Testis (tissue), 2 donors: ENCODE measurements at regions not wholly inside any gene's neighbourhood (a gene's known extent, or its start where the extent isn't known, plus 50 kb on each side); places are given as distances from the start of the nearest gene placed in this dataset.

Source experiments
- DNase-seq: peaks from one replicate; pipeline ENCODE4 v3.0.0-alpha.2; 2019
- H3K27ac ChIP-seq, 2 donors: fragments of 200-600 bp; sonication (generic); one replicate each; pipeline ENCODE4 v1.5.1; 2019
- H3K27me3 ChIP-seq: fragments of 200-600 bp; sonication (generic); one replicate; pipeline ENCODE4 v1.5.1; 2019
- H3K36me3 ChIP-seq: fragments of 200-600 bp; sonication (generic); one replicate; pipeline ENCODE4 v1.5.1; 2017; ENCODE audit warnings: low read depth; ENCODE audit errors: missing control alignments
- H3K4me1 ChIP-seq: fragments of 200-600 bp; sonication (generic); one replicate; pipeline ENCODE4 v1.5.1; 2019
- H3K4me3 ChIP-seq, 2 donors: fragments of 200-600 bp; sonication (generic); one replicate each; pipeline ENCODE4 v1.5.1; 2017 to 2019
- H3K9me3 ChIP-seq: fragments of 200-600 bp; sonication (generic); one replicate; pipeline ENCODE4 v1.5.1; 2017
- CTCF ChIP-seq, 3 experiments: fragments of 450-650 bp in 2 of 3; fragments of 200-600 bp in 1 of 3; sonication (generic) in 1 of 3; IDR thresholded peaks; one replicate each; pipeline ENCODE4 v1.5.1; 2016 to 2019; ENCODE audit warnings: antibody characterized with exemption in 3 of 3, mild to moderate bottlenecking in 2 of 3, moderate library complexity in 1 of 3
- POLR2A ChIP-seq: fragments of 450-650 bp; IDR thresholded peaks from one replicate; pipeline ENCODE4 v1.6.1; 2017; ENCODE audit warnings: antibody characterized with exemption, mild to moderate bottlenecking, moderate library complexity
- WGBS, 2 donors: methylation state at CpG; one replicate each; pipeline ENCODE4 v1.1.5; 2018; 5-methylcytosine and 5-hydroxymethylcytosine counted together
- intact Hi-C: fragments of 100-400 bp; cut with DNase I; formaldehyde crosslinking; loops from one replicate; pipeline ENCODE4 v1.15.1; 2023; ENCODE audit warnings: low total_unique reads

GRCh38 chr5:54760182-54760935, 225.0 kb downstream of the ESM1 start:
- Histone ChIP-seq H3K36me3 (no peaks in the 10 kb centered on the region), H3K4me1 (no peaks in the 10 kb centered on the region)
- intact Hi-C loops, result no loop called here

GRCh38 chr5:54758038-54758437, 227.4 kb downstream of the ESM1 start:
- intact Hi-C loops, result no loop called here
- H3K9me3 ChIP-seq, result no peaks in the 10 kb centered on the region
- H3K4me3 ChIP-seq, result no peak overlapping the region
- H3K27me3 ChIP-seq, result no peaks in the 10 kb centered on the region
- no peaks in the 10 kb centered on the region for H3K4me1 ChIP-seq
- WGBS, 2 donors, result 76 to 88% methylated on average over 4 of the region's 4 CpGs
- no peaks in the 10 kb centered on the region for H3K36me3 ChIP-seq
- H3K27ac ChIP-seq, result no peak overlapping the region
- TF ChIP-seq POLR2A, result no peak
- no peak for TF ChIP-seq CTCF (IDR thresholded peaks at IDR 0.05)
- no peak for DNase-seq

More at GRCh38 chr5:54760182-54760935, 225.0 kb downstream of the ESM1 start:
- H3K27ac ChIP-seq, result no peak overlapping the region
- WGBS, 2 donors, result 90% methylated on average over 6 of the region's 6 CpGs
- no peak for TF ChIP-seq CTCF (IDR thresholded peaks at IDR 0.05)
- no peak for TF ChIP-seq POLR2A
- no peaks in the 10 kb centered on the region for H3K9me3 ChIP-seq
- H3K27me3 ChIP-seq, result no peaks in the 10 kb centered on the region
- no peak overlapping the region for H3K4me3 ChIP-seq
- DNase-seq, result no peak

GRCh38 chr5:54757541-54757940, 227.9 kb downstream of the ESM1 start:
- Histone ChIP-seq H3K4me1 (no peaks in the 10 kb centered on the region), H3K4me3 (no peak overlapping the region), H3K36me3 (no peaks in the 10 kb centered on the region), H3K27me3 (no peaks in the 10 kb centered on the region), H3K9me3 (no peaks in the 10 kb centered on the region), H3K27ac (no peak overlapping the region)
- TF ChIP-seq POLR2A (no peak), CTCF (IDR thresholded peaks at IDR 0.05) (no peak)
- 91 to 92% methylated on average over 3 of the region's 3 CpGs for WGBS, 2 donors
- no peak for DNase-seq
- intact Hi-C loops, result no loop called here

GRCh38 chr5:54756796-54757402, 228.5 kb downstream of the ESM1 start:
- H3K27ac ChIP-seq, result no peak overlapping the region
- H3K4me3 ChIP-seq, result no peak overlapping the region
- TF ChIP-seq POLR2A (no peak), CTCF (IDR thresholded peaks at IDR 0.05) (no peak)
- H3K4me1 ChIP-seq, result no peaks in the 10 kb centered on the region
- H3K27me3 ChIP-seq, result no peaks in the 10 kb centered on the region
- WGBS, 2 donors, result 94 to 100% methylated on average over 1 of the region's 1 CpG
- no peak for DNase-seq
- H3K36me3 ChIP-seq, result no peaks in the 10 kb centered on the region
- intact Hi-C loops, result no loop called here
- H3K9me3 ChIP-seq, result no peaks in the 10 kb centered on the region

- Histone ChIP-seq H3K4me1 (no peaks in the 10 kb centered on the region), H3K4me3 (no peak overlapping the region), H3K27ac (no peak overlapping the region), H3K27me3 (no peaks in the 10 kb centered on the region), H3K36me3 (no peaks in the 10 kb centered on the region), H3K9me3 (no peaks in the 10 kb centered on the region)
- TF ChIP-seq POLR2A (no peak), CTCF (IDR thresholded peaks at IDR 0.05) (no peak)
- intact Hi-C loops, result no loop called here
- no peak for DNase-seq
- WGBS, 2 donors, result 75 to 80% methylated on average over 4 of the region's 4 CpGs
Observed at GRCh38 chr5:54756301-54756700, 229.1 kb downstream of the ESM1 start.
